T47D (cell line): ENCODE measurements at regions not wholly inside any gene's neighbourhood (a gene's known extent, or its start where the extent isn't known, plus 50 kb on each side); places are given as distances from the start of the nearest gene placed in this dataset.
"Not testable (repeated sequence)": the region's sequence is repeated elsewhere in the genome, so short reads cannot be mapped to it uniquely, and the experiment has no call there.

Experiments
- DNase-seq, 2 experiments: peaks; one replicate each; pipeline versions ENCODE4 v3.0.0 to v3.0.0-alpha.2; 2011 to 2012; ENCODE audit warnings: low read depth in 1 of 2, low spot score in 1 of 2
- JUND ChIP-seq: IDR thresholded peaks from 2 replicates; pipeline ENCODE4 v1.6.1; 2012; ENCODE audit warnings: low read depth
- in situ Hi-C: cut with HindIII; loops from 2 replicates; pipeline ENCODE4 v1.10.0; 2016; ENCODE audit warnings: low sequenced_read_pairs, low pct_unique_long_range_greater_than_20kb

DNA sequence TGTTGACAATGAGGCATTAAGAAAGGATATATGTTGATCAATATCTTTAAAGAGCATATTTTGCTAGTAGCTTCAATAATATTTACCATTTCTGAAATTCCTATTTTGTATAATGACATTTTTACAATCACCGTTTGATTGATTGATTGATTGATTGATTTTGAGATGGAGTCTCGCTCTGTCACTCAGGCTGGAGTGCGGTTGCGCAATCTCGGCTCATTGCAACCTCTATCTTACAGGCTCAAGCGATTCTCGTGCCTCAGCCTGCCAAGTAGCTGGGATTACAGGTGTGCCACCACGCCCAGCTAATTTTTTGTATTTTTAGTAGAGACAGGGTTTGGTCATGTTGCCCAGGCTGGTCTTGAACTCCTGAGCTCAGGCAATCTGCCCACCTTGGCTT lies 150.9 kb upstream of the TEX13D start:
- in situ Hi-C loops, DNase-seq: not testable (repeated sequence)

DNA sequence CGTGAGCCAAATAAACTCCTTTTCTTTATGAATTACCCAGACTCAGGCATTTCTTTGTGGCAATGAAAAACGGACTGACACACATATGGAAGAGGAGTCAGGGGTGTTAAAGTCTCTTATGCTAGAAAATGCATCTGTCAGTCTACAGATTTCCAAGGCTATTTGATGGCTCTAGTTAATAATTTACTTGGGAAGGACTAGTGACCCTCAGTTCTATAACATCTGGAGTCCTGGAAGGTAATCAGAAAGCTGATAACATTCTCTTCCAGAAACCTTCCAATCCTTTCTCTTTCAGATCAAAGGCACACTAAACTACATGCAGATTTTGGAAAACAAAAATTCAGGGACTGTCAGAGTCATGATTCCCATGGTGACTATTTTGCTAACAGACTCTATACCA lies 142.0 kb upstream of the TEX13D start:
- no peak for TF ChIP-seq JUND
- in situ Hi-C loops, result no loop called here
- DNase-seq, result no peak

DNA sequence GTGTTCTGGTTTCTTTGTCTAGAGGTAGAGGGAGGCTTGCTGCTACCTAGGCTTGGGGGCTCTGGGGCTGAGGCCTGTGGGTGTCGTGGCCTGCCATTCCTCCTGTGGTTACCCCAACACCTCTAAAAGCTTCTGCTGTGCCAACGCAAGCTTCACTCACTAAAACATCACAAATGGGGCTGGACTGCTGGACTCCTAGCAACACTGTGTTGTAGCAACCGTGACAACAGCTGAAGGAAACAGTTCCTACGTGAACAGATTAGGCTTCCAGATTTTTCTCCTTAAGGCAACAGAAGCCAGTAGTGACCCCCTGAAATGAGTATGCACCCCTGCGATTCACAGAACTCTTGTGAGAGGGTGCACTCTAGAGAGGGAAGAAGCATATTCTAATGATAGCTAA lies 138.3 kb upstream of the TEX13D start:
- no peak for DNase-seq
- in situ Hi-C loops, result no loop called here

DNA sequence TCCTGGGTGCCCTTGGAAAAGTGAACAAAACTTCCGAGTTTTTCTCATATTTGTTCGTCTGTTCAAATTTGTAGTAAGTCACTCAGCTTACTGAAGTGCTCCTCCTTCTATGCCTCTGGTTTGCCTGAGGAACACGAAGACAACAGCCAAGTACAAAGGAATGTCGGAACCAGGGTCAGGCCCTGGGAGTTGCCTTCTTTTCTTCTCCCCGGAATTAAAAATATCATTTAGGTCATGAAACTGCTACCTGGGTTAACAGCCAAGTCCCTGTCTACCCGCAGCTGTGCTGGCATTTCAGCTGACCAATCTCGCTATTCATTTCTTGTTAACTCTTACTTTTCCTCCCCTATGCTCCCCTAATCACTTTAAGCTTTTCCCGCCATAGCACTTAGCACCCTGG lies 137.6 kb upstream of the TEX13D start:
- DNase-seq, result no peak
- no peak for TF ChIP-seq JUND
- in situ Hi-C loops, result no loop called here

More for the DNA sequence above, 138.3 kb upstream of the TEX13D start:
- no peak for TF ChIP-seq JUND

DNA sequence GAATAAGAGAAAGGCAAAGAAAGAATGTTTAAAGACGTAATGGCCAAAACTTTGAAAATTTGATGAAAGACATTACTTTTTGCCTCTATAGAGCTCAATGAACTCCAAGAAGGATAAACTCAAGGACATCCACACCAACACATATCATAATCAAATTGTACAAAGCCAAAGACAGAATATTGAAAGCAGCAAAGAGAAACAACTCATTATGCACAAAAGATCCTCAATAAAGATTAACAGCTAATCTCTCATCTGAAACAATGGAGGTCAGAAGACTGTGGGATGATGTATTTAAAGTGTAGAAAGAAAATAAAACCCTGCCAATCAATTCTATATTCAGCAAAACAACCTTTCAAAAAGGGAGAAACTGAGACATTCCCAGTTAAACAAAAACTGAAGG lies 129.1 kb upstream of the TEX13D start:
- in situ Hi-C loops, result no loop called here
- DNase-seq, result no peak
- no peak for TF ChIP-seq JUND

DNA sequence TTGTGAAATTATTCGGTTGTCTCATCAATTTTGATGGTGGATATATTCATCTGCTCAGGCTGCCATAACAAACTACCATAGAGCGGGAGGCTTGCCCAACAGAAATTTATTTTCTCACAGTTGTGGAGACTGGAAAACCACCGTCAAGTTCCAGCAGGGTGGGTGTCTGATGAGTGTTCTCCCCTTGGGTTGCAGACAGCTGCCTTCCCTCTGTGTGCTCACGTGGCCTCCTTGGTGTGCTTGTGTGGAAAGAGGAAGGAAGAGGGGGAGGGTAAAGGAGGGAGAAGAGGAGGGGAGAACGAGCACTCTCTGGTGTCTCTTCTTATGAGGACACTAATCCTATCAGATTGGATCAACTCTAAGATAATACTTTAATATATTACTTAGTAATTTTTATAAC lies 123.8 kb upstream of the TEX13D start:
- in situ Hi-C loops, result no loop called here
- no peak for TF ChIP-seq JUND
- no peak for DNase-seq

DNA sequence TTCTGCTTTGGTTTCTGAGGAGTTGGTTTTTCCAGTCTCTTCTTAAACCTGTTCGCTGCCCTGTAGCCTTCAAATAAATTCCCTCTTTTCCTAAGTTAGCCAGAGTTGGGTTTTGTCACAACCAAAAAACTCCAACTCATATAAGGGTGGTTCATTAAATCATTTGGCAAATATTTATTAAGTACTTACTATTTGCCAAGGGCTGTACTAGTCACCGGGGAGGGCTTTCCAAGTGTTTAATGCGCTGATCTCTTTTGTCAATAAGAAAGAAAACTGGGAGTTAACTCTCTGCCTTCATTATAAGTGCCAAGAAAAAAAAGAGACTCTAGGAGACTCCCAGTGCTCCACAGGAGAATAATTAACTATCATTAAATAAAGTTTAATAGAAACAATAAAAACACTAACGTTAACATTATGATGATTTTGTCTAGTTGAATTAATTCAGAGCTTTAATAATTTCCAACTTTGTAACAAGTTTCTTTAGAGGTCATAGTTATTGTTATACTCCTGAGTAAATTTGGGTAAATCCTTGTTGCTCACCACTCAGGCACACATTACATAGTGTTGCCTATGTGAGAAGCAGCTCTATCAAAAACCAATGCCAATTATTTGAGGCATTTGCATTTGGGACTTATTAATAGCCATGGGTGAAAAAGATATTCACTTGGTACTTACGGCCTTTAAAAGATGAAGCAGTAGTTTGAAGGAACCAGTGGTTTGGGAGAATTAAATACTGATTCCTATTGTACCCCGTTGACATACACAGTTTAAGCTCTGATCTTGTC lies 122.5 kb upstream of the TEX13D start:
- DNase-seq, result no peak
- in situ Hi-C loops, result no loop called here

DNA sequence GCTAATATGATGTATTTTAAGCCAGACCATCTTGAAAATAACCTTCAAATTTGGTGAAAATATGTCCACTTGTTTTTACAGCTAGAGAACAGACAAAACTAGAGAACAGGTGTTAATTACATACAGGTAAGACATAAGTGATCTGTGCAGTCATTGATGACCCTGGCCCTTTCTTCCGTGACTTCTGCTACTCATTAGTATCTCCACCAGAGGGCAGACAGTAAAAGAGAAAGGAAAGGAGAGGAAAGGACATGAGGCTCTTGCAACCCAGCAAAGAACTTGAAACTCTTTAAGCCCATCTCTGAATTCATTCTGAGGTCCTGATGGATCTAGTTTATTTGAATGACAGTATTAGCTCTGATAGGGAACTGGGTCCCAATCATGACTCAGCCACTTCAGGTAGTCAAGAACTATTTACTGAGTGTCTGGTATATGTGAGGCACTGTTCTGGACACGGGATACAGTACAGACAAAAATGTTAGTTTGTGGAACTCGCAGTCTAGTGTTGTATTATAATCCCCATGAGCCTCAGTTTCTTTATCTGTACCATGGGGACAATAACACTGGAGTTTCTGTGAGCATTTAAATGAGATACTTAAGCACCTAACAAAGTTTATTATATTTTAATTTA lies 121.0 kb upstream of the TEX13D start:
- in situ Hi-C loops, result no loop called here
- DNase-seq, result peak in 1 of 2 experiments; percentile 45
- no peak for TF ChIP-seq JUND

More for the DNA sequence above, 122.5 kb upstream of the TEX13D start:
- no peak for TF ChIP-seq JUND

DNA sequence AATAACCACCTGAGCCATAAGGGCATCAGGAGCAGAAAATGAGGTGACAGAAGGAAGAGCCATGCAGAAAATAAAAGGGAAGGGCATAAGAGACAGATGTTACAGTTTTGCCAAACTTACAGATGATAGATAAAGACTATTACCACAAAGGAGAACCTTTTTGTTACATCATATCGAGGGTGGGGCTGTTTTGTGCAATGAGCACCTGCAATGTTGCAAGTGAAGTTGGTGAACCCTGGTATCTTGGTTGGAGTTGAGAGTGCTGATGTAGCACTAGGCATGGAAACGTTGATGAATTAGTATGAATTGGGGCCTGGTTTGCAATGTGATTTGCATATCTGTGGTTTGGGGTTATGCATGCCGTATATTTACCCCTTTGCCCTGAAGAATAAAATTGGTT lies 119.8 kb upstream of the TEX13D start:
- TF ChIP-seq JUND, result no peak
- no peak for DNase-seq
- in situ Hi-C loops, result no loop called here

DNA sequence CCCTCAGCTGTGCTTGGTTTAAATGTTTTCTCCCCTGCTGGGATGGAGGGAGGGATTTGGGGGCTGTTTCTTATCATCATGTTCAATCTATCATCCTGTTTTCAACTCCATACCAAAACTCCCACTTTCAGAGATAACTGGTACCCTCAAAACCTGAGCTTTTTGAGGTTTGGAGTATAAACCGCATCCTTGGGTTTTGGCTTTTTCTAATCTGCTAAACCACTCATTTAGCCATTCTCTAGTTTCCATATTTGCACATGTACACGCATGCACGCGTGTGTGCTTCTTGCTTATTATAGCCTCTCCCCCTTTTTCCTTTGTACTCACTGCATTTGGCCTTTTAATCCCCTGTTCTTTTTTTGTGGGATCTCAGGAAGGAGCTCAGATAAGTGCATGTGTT lies 116.7 kb upstream of the TEX13D start:
- no peak for DNase-seq
- TF ChIP-seq JUND, result no peak
- in situ Hi-C loops, result no loop called here

DNA sequence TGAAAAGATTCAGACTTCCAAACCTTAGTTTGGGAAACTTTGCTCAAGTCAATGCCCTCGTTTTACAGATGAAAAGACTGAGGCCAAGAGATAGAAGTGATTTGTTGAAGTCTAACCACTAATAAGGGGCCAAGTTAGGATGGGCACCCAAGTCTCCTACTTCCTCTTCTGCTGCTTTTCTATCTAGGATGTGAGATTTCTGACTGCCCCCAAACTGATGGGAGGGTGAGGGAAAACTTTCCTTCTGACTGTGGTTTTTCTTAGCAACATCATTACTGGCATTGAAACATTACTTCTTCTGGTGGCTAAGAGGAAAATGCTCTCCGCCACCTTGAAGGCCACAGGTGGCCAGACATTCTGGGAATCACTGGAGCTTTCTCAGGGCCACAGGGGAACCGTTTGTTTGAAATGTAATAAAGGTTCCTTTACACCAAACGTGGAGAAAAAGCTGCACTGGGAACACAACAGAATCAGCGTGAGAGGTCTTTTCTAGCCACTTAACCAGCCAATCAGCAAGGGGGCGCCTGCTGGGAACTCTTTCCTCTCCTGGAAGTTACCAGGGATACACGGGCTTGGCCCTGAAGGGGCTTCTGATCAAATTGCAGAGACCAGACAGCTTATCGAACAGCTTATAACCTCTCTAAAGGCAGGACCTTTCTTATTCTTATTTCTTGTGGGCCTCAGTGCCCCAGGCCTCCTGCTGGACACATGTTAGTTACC lies 115.9 kb upstream of the TEX13D start:
- no peak for DNase-seq
- TF ChIP-seq JUND, result no peak
- in situ Hi-C loops, result no loop called here

DNA sequence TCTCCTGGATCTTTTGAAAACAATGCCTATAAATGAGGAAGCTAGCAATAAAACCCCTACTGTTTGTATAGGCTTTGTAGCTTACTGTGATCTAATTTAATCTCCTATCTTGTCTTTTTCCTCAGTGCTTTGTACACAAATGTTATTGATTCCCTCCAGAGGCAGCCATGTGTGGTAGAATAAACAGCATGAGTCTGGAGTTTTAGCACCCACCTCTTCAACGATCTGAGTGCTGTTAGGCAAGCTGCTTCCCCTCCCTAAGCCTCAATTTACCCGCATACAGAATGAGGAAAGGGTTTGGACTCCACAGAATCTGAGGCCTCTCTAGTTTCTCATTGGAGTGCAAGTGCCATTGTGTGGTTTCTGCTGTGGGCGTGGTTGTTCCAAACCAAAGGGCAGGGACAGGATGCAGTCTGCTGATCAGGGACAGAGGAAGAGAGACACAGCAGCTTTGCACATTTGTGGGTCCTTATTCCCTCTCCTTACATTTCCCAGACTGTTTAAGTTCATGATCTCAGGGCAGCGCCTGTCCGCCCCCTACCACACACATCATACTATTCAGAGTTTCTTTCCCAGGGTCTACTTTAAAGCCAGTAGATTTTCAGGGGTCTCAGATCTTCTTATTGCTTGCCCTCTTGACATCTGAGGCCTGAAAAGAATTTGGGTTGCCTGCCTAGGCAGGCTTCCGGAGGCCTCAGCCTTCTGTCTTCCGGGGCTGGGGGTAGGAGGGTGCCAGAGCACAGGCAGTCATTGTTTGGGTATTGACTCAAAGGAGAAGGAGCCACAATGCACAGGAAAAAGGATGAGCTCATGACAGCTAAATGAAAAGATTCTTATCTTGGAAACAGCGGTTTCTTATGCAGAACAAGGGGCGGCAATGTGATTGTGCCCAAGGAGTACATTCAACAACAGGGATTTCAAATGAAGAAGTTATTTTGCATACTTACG lies 114.9 kb upstream of the TEX13D start:
- no peak for DNase-seq
- in situ Hi-C loops, result no loop called here
- no peak for TF ChIP-seq JUND

DNA sequence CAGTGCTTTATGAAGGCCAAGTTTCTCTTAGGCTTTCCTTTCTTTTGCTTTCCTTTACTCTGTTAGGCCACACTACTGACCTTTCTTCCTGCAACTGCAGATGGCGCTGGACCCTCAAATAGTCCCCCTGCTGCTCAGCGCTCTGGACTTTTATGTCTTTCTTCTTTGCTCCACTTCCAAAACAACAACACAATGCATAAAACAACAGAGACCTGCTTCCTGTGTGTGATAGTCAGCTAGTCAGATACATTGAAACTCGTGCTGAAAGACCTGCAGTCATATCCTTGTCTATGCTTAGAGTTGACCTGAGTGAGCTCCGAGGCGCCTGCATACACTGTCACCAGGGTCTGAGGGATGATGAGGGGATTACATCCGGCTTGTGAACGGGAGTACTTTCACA lies 108.9 kb upstream of the TEX13D start:
- in situ Hi-C loops, result no loop called here
- DNase-seq, result no peak
- TF ChIP-seq JUND, result no peak
